Epidermal melanocyte (primary cell): ENCODE measurements at regions not wholly inside any gene's neighbourhood (a gene's known extent, or its start where the extent isn't known, plus 50 kb on each side); places are given as distances from the start of the nearest gene placed in this dataset.
"Not testable (repeated sequence)": the region's sequence is repeated elsewhere in the genome, so short reads cannot be mapped to it uniquely, and the experiment has no call there.

Source experiments
- DNase-seq: peaks from one replicate; pipeline ENCODE4 v3.0.0; 2011; ENCODE audit warnings: low spot score; ENCODE audit not compliant: insufficient read length

GRCh38 chrX:54615109-54615508 is 85.1 kb downstream of the GNL3L start:
- DNase-seq, result no peak

- DNase-seq, result no peak
Observed at GRCh38 chrX:54633641-54634040, 103.6 kb downstream of the GNL3L start.

GRCh38 chrX:54639018-54639345 is 109.0 kb downstream of the GNL3L start:
- no peak for DNase-seq

GRCh38 chrX:54639346-54640102 is 109.5 kb downstream of the GNL3L start:
- peak; percentile 70 for DNase-seq

- no peak for DNase-seq
Observed at GRCh38 chrX:54640103-54640690, 110.2 kb downstream of the GNL3L start.

GRCh38 chrX:54640736-54641135 is 110.7 kb downstream of the GNL3L start:
- no peak for DNase-seq

- no peak for DNase-seq
Observed at GRCh38 chrX:54641530-54641929, 111.5 kb downstream of the GNL3L start.

- not testable (repeated sequence) for DNase-seq
Observed at GRCh38 chrX:54647607-54648006, 117.6 kb downstream of the GNL3L start.

- no peak for DNase-seq
Observed at GRCh38 chrX:54659547-54659946, 129.5 kb downstream of the GNL3L start.

GRCh38 chrX:54675762-54676161 is 122.3 kb downstream of the ITIH6 start:
- DNase-seq, result no peak

GRCh38 chrX:54695231-54695630 is 102.8 kb downstream of the ITIH6 start:
- DNase-seq, result peak; percentile 13

- DNase-seq, result no peak
Observed at GRCh38 chrX:54695816-54696487, 102.1 kb downstream of the ITIH6 start.
